Activated B cell treated with CpG ODN at 0.5 μM for 24 hours (primary cell): ENCODE measurements at regions not wholly inside any gene's neighbourhood (a gene's known extent, or its start where the extent isn't known, plus 50 kb on each side); places are given as distances from the start of the nearest gene placed in this dataset.

Experiments used
- ATAC-seq: fragments of 200-7000 bp; cut with Tn5 transposase; one replicate; pipeline ENCODE4 v1.10.0; 2021; ENCODE audit warnings: low read depth, mild to moderate bottlenecking, moderate library complexity
- CTCF ChIA-PET: fragments of 350-600 bp; sonication (Branson Sonifier 250); formaldehyde crosslinking; loops from one replicate; lab custom pipeline; 2021; ENCODE audit warnings: antibody characterized with exemption; lab: Charles Lee
- POLR2A ChIA-PET: fragments of 350-600 bp; sonication (Branson Sonifier 250); formaldehyde crosslinking; loops from one replicate; lab custom pipeline; 2021; ENCODE audit warnings: antibody characterized with exemption; lab: Charles Lee
- DNase-seq: peaks from one replicate; pipeline ENCODE4 v3.0.0; 2022
- H3K27ac Mint-ChIP-seq: one replicate; pipeline ENCODE4 v1.8.0; 2020; ENCODE audit warnings: mixed read lengths
- H3K27me3 Mint-ChIP-seq: one replicate; pipeline ENCODE4 v1.8.0; 2021; ENCODE audit warnings: mixed read lengths
- H3K36me3 Mint-ChIP-seq: one replicate; pipeline ENCODE4 v1.8.0; 2021; ENCODE audit warnings: low read depth, mixed read lengths
- H3K4me1 Mint-ChIP-seq: one replicate; pipeline ENCODE4 v1.8.0; 2021; ENCODE audit warnings: mixed read lengths
- H3K4me3 Mint-ChIP-seq: one replicate; pipeline ENCODE4 v1.8.0; 2020; ENCODE audit warnings: mild to moderate bottlenecking, mixed read lengths
- H3K9me3 Mint-ChIP-seq: one replicate; pipeline ENCODE4 v1.8.0; 2020; ENCODE audit warnings: mixed read lengths
- CTCF ChIP-seq: fragments of 200-600 bp; IDR thresholded peaks from one replicate; pipeline ENCODE4 v1.8.0; 2022; ENCODE audit warnings: antibody characterized with exemption, mild to moderate bottlenecking
- intact Hi-C: fragments of 100-400 bp; cut with micrococcal nuclease; formaldehyde crosslinking; loops from one replicate; pipeline ENCODE4 v1.15.1; 2024

GRCh38 chr12:40569626-40570179 lies 122.5 kb upstream of the CNTN1 start:
- H3K27ac Mint-ChIP-seq, result no peak overlapping the region
- no peaks in the 10 kb centered on the region for H3K4me1 Mint-ChIP-seq
- ChIA-PET CTCF (no interaction called here), POLR2A (no interaction called here)
- H3K27me3 Mint-ChIP-seq, result no peaks in the 10 kb centered on the region
- H3K9me3 Mint-ChIP-seq, result no peaks in the 10 kb centered on the region
- H3K36me3 Mint-ChIP-seq, result no peaks in the 10 kb centered on the region
- ATAC-seq, result no peak
- no peak for TF ChIP-seq CTCF
- intact Hi-C loops, result no loop called here
- H3K4me3 Mint-ChIP-seq, result no peak overlapping the region
- no peak for DNase-seq

GRCh38 chr12:40573024-40573423 lies 119.2 kb upstream of the CNTN1 start:
- H3K4me3 Mint-ChIP-seq, result no peak overlapping the region
- no peak overlapping the region for H3K27ac Mint-ChIP-seq
- H3K27me3 Mint-ChIP-seq, result no peaks in the 10 kb centered on the region
- intact Hi-C loops, result no loop called here
- ATAC-seq, result no peak
- no peak for TF ChIP-seq CTCF
- H3K4me1 Mint-ChIP-seq, result no peaks in the 10 kb centered on the region
- peaks cover 1% of the 10 kb centered on the region for H3K9me3 Mint-ChIP-seq
- no peaks in the 10 kb centered on the region for H3K36me3 Mint-ChIP-seq
- no peak for DNase-seq
- POLR2A ChIA-PET, result no interaction called here
- CTCF ChIA-PET, result no interaction called here

GRCh38 chr12:40575987-40576386 lies 116.3 kb upstream of the CNTN1 start:
- ChIA-PET CTCF (no interaction called here), POLR2A (no interaction called here)
- Mint-ChIP-seq H3K9me3 (peaks cover 15% of the 10 kb centered on the region), H3K27me3 (no peaks in the 10 kb centered on the region), H3K27ac (no peak overlapping the region), H3K36me3 (no peaks in the 10 kb centered on the region), H3K4me3 (no peak overlapping the region), H3K4me1 (no peaks in the 10 kb centered on the region)
- intact Hi-C loops, result no loop called here
- TF ChIP-seq CTCF, result no peak
- ATAC-seq (no peak), DNase-seq (no peak)

GRCh38 chr12:40577834-40578233 lies 114.4 kb upstream of the CNTN1 start:
- H3K4me3 Mint-ChIP-seq, result no peak overlapping the region
- H3K9me3 Mint-ChIP-seq, result peaks cover 21% of the 10 kb centered on the region
- no peaks in the 10 kb centered on the region for H3K27me3 Mint-ChIP-seq
- TF ChIP-seq CTCF, result no peak
- no peaks in the 10 kb centered on the region for H3K36me3 Mint-ChIP-seq
- POLR2A ChIA-PET, result no interaction called here
- intact Hi-C loops, result no loop called here
- no peaks in the 10 kb centered on the region for H3K4me1 Mint-ChIP-seq
- DNase-seq, result no peak
- ATAC-seq, result no peak
- CTCF ChIA-PET, result no interaction called here
- no peak overlapping the region for H3K27ac Mint-ChIP-seq

GRCh38 chr12:40579687-40580086 lies 112.6 kb upstream of the CNTN1 start:
- no peak for DNase-seq
- no peak overlapping the region for H3K4me3 Mint-ChIP-seq
- no peak overlapping the region for H3K27ac Mint-ChIP-seq
- H3K9me3 Mint-ChIP-seq, result peaks cover 21% of the 10 kb centered on the region
- ChIA-PET CTCF (no interaction called here), POLR2A (no interaction called here)
- no peaks in the 10 kb centered on the region for H3K4me1 Mint-ChIP-seq
- TF ChIP-seq CTCF, result no peak
- H3K36me3 Mint-ChIP-seq, result no peaks in the 10 kb centered on the region
- intact Hi-C loops, result no loop called here
- no peaks in the 10 kb centered on the region for H3K27me3 Mint-ChIP-seq
- no peak for ATAC-seq
